SK-N-SH (cell line): ENCODE measurements at regions not wholly inside any gene's neighbourhood (a gene's known extent, or its start where the extent isn't known, plus 50 kb on each side); places are given as distances from the start of the nearest gene placed in this dataset.

Experiments
- CTCF ChIA-PET: fragments of 300-600, 350-600 bp; formaldehyde crosslinking; extraction: SDS; loops from one replicate; lab custom pipeline; 2021; lab: Yijun Ruan, JAX
- POLR2A ChIA-PET: fragments of 350-600 bp; sonication (Branson Sonifier 250); formaldehyde crosslinking; extraction: SDS; loops from one replicate; lab custom pipeline; 2020; ENCODE audit warnings: antibody characterized with exemption, inconsistent platforms; lab: Yijun Ruan, JAX
- DNase-seq: peaks from one replicate; pipeline ENCODE4 v3.0.0; 2012
- H2AFZ ChIP-seq: fragments of 200-600 bp; sonication (generic); 2 replicates; pipeline ENCODE4 v1.8.1; 2016; ENCODE audit warnings: antibody characterized with exemption, mild to moderate bottlenecking, low read depth
- H3F3A ChIP-seq: fragments of 200-600 bp; sonication (generic); replicated peaks from 2 replicates; pipeline ENCODE3; 2016; ENCODE audit warnings: antibody characterized with exemption, mild to moderate bottlenecking; ENCODE audit not compliant: insufficient read depth
- H3K27ac ChIP-seq, 2 experiments: fragments of 200-500 bp in 1 of 2; fragments of 200-600 bp in 1 of 2; sonication (Bioruptor generic) in 1 of 2; sonication (generic), shearing (Covaris generic) in 1 of 2; 2 replicates each; pipeline versions ENCODE4 v1.5.1 to v1.6.1; 2014 to 2016; ENCODE audit warnings: low read depth in 2 of 2, inconsistent platforms in 1 of 2, low read length in 1 of 2, mild to moderate bottlenecking in 1 of 2, mixed read lengths in 1 of 2
- H3K27me3 ChIP-seq: fragments of 200-600 bp; sonication (generic), shearing (Covaris generic); 2 replicates; pipeline ENCODE4 v1.6.1; 2016; ENCODE audit warnings: mixed run types; ENCODE audit not compliant: insufficient read depth
- H3K36me3 ChIP-seq, 2 experiments: fragments of 200-500 bp in 1 of 2; fragments of 200-600 bp in 1 of 2; sonication (Bioruptor generic) in 1 of 2; sonication (generic) in 1 of 2; replicated peaks in 1 of 2; 2 replicates each; pipeline versions ENCODE3 to v1.5.1; 2014 to 2016; ENCODE audit warnings: low read length in 1 of 2, mild to moderate bottlenecking in 1 of 2; ENCODE audit not compliant: insufficient read depth in 2 of 2, control insufficient read depth in 1 of 2
- H3K4me1 ChIP-seq, 2 experiments: fragments of 200-500 bp in 1 of 2; fragments of 200-600 bp in 1 of 2; sonication (Bioruptor generic) in 1 of 2; sonication (generic), shearing (Covaris generic) in 1 of 2; 2 replicates each; pipeline versions ENCODE4 v1.5.1 to v1.6.1; 2014 to 2016; ENCODE audit warnings: low read depth in 1 of 2, low read length in 1 of 2, mixed run types in 1 of 2; ENCODE audit not compliant: insufficient read depth in 2 of 2, control insufficient read depth in 1 of 2
- H3K4me2 ChIP-seq: fragments of 200-600 bp; sonication (generic), shearing (Covaris generic); 2 replicates; pipeline ENCODE4 v1.6.1; 2017; ENCODE audit warnings: mixed run types
- H3K4me3 ChIP-seq, 2 experiments: fragments of 200-500 bp in 1 of 2; fragments of 200-600 bp in 1 of 2; sonication (Bioruptor generic) in 1 of 2; sonication (generic), shearing (Covaris generic) in 1 of 2; 2 replicates each; pipeline versions ENCODE4 v1.5.1 to v1.8.1; 2014 to 2016; ENCODE audit warnings: low read depth in 2 of 2, inconsistent platforms in 1 of 2, low read length in 1 of 2, mild to moderate bottlenecking in 1 of 2, mixed read lengths in 1 of 2, moderate library complexity in 1 of 2
- H3K79me2 ChIP-seq: fragments of 200-600 bp; sonication (generic); 2 replicates; pipeline ENCODE4 v1.8.1; 2017; ENCODE audit warnings: mild to moderate bottlenecking; ENCODE audit not compliant: insufficient read depth
- H3K9ac ChIP-seq: fragments of 200-600 bp; sonication (generic); 2 replicates; pipeline ENCODE4 v1.6.1; 2017; ENCODE audit warnings: mixed run types
- H3K9me2 ChIP-seq: fragments of 200-600 bp; sonication (generic); 2 replicates; pipeline ENCODE4 v1.6.1; 2017; ENCODE audit warnings: mixed run types
- H3K9me3 ChIP-seq: fragments of 200-600 bp; sonication (generic); 2 replicates; pipeline ENCODE4 v1.6.1; 2017; ENCODE audit warnings: mixed run types, mild to moderate bottlenecking, moderate library complexity
- H4K20me1 ChIP-seq: fragments of 200-600 bp; sonication (generic); 2 replicates; pipeline ENCODE4 v1.6.1; 2017; ENCODE audit warnings: mild to moderate bottlenecking, mixed run types; ENCODE audit not compliant: insufficient read depth
- CTCF ChIP-seq: fragments of 200-600 bp; sonication (generic); IDR thresholded peaks from 2 replicates; pipeline ENCODE4 v1.6.1; 2017; ENCODE audit warnings: antibody characterized with exemption, mild to moderate bottlenecking, moderate library complexity
- ELF1 ChIP-seq: IDR thresholded peaks from 2 replicates; pipeline ENCODE4 v1.4.0; 2012
- EP300 ChIP-seq, 2 experiments: IDR thresholded peaks; 2 replicates each; pipeline versions ENCODE4 v1.4.0 to v1.6.1; 2012; ENCODE audit warnings: borderline replicate concordance in 1 of 2, low read depth in 1 of 2, low read length in 1 of 2
- FOSL2 ChIP-seq: IDR thresholded peaks from 2 replicates; pipeline ENCODE4 v1.4.0; 2012; ENCODE audit warnings: low read depth, mild to moderate bottlenecking, moderate library complexity, borderline replicate concordance
- GATA2 ChIP-seq: sonication (generic); formaldehyde crosslinking; IDR thresholded peaks from 2 replicates; pipeline ENCODE4 v1.5.0; 2020; ENCODE audit warnings: mild to moderate bottlenecking, missing genetic modification reagents
- MXI1 ChIP-seq: IDR thresholded peaks from 2 replicates; pipeline ENCODE4 v1.6.1; 2012; ENCODE audit warnings: mild to moderate bottlenecking, low read depth, low read length, improper control_type of control experiment
- NRF1 ChIP-seq: IDR thresholded peaks from 2 replicates; pipeline ENCODE4 v1.6.1; 2012; ENCODE audit warnings: low read depth, mild to moderate bottlenecking, low read length
- POLR2AphosphoS5 ChIP-seq: IDR thresholded peaks from 2 replicates; pipeline ENCODE4 v1.6.1; 2012; ENCODE audit warnings: low read depth, low read length
- RAD21 ChIP-seq: IDR thresholded peaks from 2 replicates; pipeline ENCODE4 v1.6.1; 2012; ENCODE audit warnings: mild to moderate bottlenecking, low read length
- SMC3 ChIP-seq: IDR thresholded peaks from 2 replicates; pipeline ENCODE4 v1.6.1; 2012; ENCODE audit warnings: low read depth, low read length, improper control_type of control experiment
- TAF1 ChIP-seq: IDR thresholded peaks from 2 replicates; pipeline ENCODE4 v1.6.1; 2012; ENCODE audit warnings: low read depth, mild to moderate bottlenecking, low read length, moderate library complexity, borderline replicate concordance
- USF2 ChIP-seq: fragments of 150-350 bp; IDR thresholded peaks from 2 replicates; pipeline ENCODE4 v1.6.1; 2017; ENCODE audit warnings: antibody characterized with exemption, low read length, low read depth, borderline replicate concordance
- WGBS: methylation state at CpG from one replicate; pipeline ENCODE4 v1.1.6; 2017; ENCODE audit warnings: low lambda C conversion rate; 5-methylcytosine and 5-hydroxymethylcytosine counted together
- TF ChIP-seq, protein P1 (sequence below): IDR thresholded peaks from 2 replicates; pipeline ENCODE4 v1.6.1; 2012; ENCODE audit warnings: mild to moderate bottlenecking, low read depth, low read length, moderate library complexity
- TF ChIP-seq, protein P2 (sequence below): IDR thresholded peaks from 2 replicates; pipeline ENCODE4 v1.4.0; 2012; ENCODE audit warnings: low read depth, borderline replicate concordance

GRCh38 chr9:22645893-22646292 lies 199.3 kb downstream of the DMRTA1 start:
- H3K4me1 ChIP-seq, result no peaks in the 10 kb centered on the region
- 25% methylated on average over 2 of the region's 2 CpGs for WGBS
- ChIA-PET POLR2A (no interaction called here), CTCF (no interaction called here)
- no peak overlapping the region for H2AFZ ChIP-seq
- no peaks in the 10 kb centered on the region for H3K27me3 ChIP-seq
- no peaks in the 10 kb centered on the region for H3F3A ChIP-seq
- no peak overlapping the region for H3K9ac ChIP-seq
- H3K9me2 ChIP-seq, result no peaks in the 10 kb centered on the region
- H3K79me2 ChIP-seq, result no peaks in the 10 kb centered on the region
- TF ChIP-seq TAF1 (no peak), SMC3 (no peak), EP300 (IDR thresholded peaks at IDR 0.05; ENCODE audit: borderline replicate concordance in 1 of 2, low read depth in 1 of 2, low read length in 1 of 2) (no peak), FOSL2 (no peak), NRF1 (no peak)
- TF ChIP-seq, protein P1, sequence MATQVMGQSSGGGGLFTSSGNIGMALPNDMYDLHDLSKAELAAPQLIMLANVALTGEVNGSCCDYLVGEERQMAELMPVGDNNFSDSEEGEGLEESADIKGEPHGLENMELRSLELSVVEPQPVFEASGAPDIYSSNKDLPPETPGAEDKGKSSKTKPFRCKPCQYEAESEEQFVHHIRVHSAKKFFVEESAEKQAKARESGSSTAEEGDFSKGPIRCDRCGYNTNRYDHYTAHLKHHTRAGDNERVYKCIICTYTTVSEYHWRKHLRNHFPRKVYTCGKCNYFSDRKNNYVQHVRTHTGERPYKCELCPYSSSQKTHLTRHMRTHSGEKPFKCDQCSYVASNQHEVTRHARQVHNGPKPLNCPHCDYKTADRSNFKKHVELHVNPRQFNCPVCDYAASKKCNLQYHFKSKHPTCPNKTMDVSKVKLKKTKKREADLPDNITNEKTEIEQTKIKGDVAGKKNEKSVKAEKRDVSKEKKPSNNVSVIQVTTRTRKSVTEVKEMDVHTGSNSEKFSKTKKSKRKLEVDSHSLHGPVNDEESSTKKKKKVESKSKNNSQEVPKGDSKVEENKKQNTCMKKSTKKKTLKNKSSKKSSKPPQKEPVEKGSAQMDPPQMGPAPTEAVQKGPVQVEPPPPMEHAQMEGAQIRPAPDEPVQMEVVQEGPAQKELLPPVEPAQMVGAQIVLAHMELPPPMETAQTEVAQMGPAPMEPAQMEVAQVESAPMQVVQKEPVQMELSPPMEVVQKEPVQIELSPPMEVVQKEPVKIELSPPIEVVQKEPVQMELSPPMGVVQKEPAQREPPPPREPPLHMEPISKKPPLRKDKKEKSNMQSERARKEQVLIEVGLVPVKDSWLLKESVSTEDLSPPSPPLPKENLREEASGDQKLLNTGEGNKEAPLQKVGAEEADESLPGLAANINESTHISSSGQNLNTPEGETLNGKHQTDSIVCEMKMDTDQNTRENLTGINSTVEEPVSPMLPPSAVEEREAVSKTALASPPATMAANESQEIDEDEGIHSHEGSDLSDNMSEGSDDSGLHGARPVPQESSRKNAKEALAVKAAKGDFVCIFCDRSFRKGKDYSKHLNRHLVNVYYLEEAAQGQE, result no peak
- TF ChIP-seq, protein P2, sequence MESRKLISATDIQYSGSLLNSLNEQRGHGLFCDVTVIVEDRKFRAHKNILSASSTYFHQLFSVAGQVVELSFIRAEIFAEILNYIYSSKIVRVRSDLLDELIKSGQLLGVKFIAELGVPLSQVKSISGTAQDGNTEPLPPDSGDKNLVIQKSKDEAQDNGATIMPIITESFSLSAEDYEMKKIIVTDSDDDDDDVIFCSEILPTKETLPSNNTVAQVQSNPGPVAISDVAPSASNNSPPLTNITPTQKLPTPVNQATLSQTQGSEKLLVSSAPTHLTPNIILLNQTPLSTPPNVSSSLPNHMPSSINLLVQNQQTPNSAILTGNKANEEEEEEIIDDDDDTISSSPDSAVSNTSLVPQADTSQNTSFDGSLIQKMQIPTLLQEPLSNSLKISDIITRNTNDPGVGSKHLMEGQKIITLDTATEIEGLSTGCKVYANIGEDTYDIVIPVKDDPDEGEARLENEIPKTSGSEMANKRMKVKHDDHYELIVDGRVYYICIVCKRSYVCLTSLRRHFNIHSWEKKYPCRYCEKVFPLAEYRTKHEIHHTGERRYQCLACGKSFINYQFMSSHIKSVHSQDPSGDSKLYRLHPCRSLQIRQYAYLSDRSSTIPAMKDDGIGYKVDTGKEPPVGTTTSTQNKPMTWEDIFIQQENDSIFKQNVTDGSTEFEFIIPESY, result no peak
- TF ChIP-seq, all 33 proteins: peak for 0
- Histone ChIP-seq H3K4me2 (no peak overlapping the region), H3K9me3 (no peaks in the 10 kb centered on the region), H3K36me3 (no peaks in the 10 kb centered on the region), H4K20me1 (no peaks in the 10 kb centered on the region), H3K27ac (no peak overlapping the region), H3K4me3 (no peak overlapping the region)
- DNase-seq, result no peak

DNA sequence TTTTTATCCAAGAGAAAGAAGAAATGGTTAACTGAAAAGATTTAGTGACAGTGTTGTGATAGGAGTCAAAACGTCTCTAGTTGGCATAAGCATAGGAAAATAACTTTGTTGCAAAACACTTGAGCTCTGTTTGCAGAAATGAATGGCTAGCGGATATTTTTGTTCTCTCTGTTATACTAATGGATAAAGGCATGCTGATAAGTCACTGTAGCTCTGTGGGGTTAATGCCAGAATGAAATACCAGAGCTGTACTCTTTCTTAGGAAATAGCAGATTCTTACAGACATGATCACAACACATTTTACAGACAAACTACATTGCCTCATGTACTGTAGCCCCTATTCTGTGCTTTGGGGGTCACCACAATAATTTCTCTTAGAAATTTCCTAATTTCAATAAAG lies 202.8 kb downstream of the DMRTA1 start:
- no peaks in the 10 kb centered on the region for H3K9me3 ChIP-seq
- no peaks in the 10 kb centered on the region for H3K4me1 ChIP-seq
- DNase-seq, result no peak
- POLR2A ChIA-PET, result no interaction called here
- no peak overlapping the region; the same call in 1 of the 2 replicates for H2AFZ ChIP-seq
- CTCF ChIA-PET, result no interaction called here
- H3K36me3 ChIP-seq, result no peaks in the 10 kb centered on the region
- no peaks in the 10 kb centered on the region for H3K79me2 ChIP-seq
- no peaks in the 10 kb centered on the region for H3K9me2 ChIP-seq
- no peaks in the 10 kb centered on the region for H3F3A ChIP-seq
- H3K27me3 ChIP-seq, result no peaks in the 10 kb centered on the region
- no peak overlapping the region for H3K9ac ChIP-seq
- no peak overlapping the region for H3K4me3 ChIP-seq
- H3K4me2 ChIP-seq, result no peak overlapping the region
- H4K20me1 ChIP-seq, result no peaks in the 10 kb centered on the region
- H3K27ac ChIP-seq, result no peak overlapping the region
- WGBS, result 2% methylated on average over 2 of the region's 2 CpGs
- TF ChIP-seq FOSL2 (no peak), RAD21 (no peak), ELF1 (no peak), CTCF (no peak), EP300 (IDR thresholded peaks at IDR 0.05; ENCODE audit: borderline replicate concordance in 1 of 2, low read depth in 1 of 2, low read length in 1 of 2) (no peak), MXI1 (no peak), POLR2AphosphoS5 (no peak), USF2 (no peak), GATA2 (CRISPR knock-in tag) (no peak)
- TF ChIP-seq, protein P1, result no peak
